G401 (cell line): ENCODE measurements at regions not wholly inside any gene's neighbourhood (a gene's known extent, or its start where the extent isn't known, plus 50 kb on each side); places are given as distances from the start of the nearest gene placed in this dataset.
"Not testable (repeated sequence)": the region's sequence is repeated elsewhere in the genome, so short reads cannot be mapped to it uniquely, and the experiment has no call there.

Experiments
- DNase-seq: peaks from one replicate; pipeline ENCODE4 v3.0.0-alpha.2; 2015; ENCODE audit warnings: low spot score
- in situ Hi-C: cut with HindIII; loops from 2 replicates; pipeline ENCODE4 v1.10.0; 2016; ENCODE audit warnings: low sequenced_read_pairs, mixed read lengths

- in situ Hi-C loops, result no loop called here
- DNase-seq, result no peak
Measured at GRCh38 chr13:86066611-86067365, 267.6 kb upstream of the SLITRK6 start.

DNA sequence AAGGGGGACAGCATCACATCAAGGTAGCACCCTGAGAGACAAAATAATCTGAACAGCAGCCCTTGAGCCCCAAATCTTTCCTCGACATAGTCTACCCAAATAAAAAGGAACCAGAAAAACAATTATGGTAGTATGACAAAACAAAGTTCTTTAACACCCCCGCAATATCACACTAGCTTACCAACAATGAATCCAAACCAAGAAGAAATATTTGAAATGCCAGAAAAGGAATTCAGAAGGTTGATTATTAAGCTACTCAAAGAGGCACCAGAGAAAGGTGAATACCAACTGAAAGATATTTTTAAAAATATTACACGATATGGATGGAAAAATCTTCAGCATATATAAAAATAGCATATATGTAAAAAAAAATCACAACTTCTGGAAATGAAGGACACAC is 252.9 kb upstream of the SLITRK6 start:
- no peak for DNase-seq
- in situ Hi-C loops, result no loop called here

GRCh38 chr13:86051134-86052103 is 252.2 kb upstream of the SLITRK6 start:
- in situ Hi-C loops, result no loop called here
- DNase-seq, result no peak

- no peak for DNase-seq
- in situ Hi-C loops, result no loop called here
Measured at GRCh38 chr13:86038490-86038889, 239.3 kb upstream of the SLITRK6 start.

DNA sequence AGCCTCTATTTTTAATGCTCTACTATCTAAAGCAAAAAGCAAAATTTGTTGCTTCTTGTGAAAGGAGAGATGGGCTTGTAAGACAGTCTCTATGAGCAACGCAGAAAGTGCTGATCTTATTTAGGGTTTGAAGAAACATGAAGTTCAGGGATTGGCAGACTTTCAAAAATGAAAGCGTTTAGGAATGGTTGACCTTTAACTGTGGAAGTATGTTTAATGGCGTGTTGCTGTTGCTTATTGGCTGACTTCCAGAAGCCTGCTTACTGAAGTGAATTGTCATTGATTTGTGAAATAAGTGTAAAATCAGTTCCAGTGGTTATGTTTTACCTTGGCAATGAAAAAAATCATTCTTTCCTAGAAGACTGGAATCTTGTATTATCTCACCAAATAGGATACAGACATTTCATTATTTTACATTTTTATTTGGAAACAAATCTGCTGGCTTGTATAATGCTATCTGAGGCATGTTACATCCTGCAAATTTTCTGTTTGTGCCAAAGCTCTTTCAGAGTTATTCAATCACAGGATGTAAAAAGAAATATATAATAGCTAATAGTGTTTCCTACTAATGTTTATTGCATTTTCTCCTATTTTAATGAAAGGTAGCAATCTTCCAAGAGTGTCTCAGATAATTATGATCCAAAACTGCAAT is 221.3 kb upstream of the SLITRK6 start:
- in situ Hi-C loops, result no loop called here
- peak; percentile 5 for DNase-seq

- no peak for DNase-seq
- in situ Hi-C loops, result no loop called here
Measured at GRCh38 chr13:86006317-86006716, 207.1 kb upstream of the SLITRK6 start.

DNA sequence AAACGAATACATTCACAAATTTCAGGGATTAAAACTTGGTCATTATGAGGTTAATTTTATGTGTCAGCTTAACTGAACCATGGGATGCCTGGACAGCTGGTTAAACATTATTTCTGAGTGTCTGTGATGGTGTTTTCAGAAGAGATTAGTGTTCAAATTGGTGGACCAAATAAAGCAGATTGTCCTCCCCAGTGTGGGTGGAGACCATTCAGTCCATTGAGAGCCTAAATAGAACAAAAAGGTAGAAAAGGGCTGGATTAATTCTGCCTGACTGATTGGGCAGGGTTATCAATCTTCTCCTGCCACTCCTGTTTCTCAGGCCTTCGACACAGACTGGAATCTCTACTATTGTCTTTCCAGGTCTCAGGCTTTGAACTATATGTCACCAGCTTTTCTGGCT is 203.8 kb upstream of the SLITRK6 start:
- DNase-seq, result no peak
- in situ Hi-C loops, result no loop called here

- in situ Hi-C loops, result no loop called here
- no peak for DNase-seq
Measured at GRCh38 chr13:86000546-86000945, 201.3 kb upstream of the SLITRK6 start.

GRCh38 chr13:85997587-85997986 is 198.4 kb upstream of the SLITRK6 start:
- no peak for DNase-seq
- in situ Hi-C loops, result no loop called here

DNA sequence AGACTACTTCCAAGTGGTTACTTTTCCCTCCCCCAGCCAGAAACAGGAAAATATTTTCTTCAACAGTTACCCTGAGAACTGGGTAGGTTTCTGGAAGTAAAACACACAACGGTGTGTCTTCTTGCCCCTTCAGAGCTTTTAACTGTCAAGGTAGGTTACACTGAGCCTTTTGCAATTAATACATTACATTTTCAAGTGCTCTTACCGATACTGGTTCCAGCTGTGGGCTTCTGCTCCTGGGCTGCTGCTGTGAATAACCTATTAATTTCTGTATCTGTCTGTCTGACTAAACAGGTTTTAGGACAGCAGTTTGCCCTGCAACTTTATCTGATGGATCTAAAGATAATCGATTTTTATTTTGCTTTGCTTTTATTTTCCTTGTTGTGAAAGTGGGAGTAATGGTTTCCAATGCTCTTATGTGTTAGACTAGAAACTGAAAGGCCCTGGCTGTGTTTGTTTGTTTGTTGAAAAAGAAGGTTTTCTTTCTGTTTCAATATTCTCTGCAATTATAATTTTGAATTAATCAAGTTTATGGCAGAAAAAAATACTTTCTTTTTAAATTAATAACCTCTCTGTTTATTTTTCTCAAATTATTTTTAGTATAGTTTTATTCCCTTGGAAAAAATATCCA is 196.7 kb upstream of the SLITRK6 start:
- in situ Hi-C loops, result no loop called here

GRCh38 chr13:85993567-85993966 is 194.3 kb upstream of the SLITRK6 start:
- in situ Hi-C loops, result no loop called here
- no peak for DNase-seq

More for the DNA sequence above, 196.7 kb upstream of the SLITRK6 start:
- no peak for DNase-seq

GRCh38 chr13:85990397-85990796 is 191.2 kb upstream of the SLITRK6 start:
- DNase-seq, result no peak
- in situ Hi-C loops, result no loop called here

- in situ Hi-C loops, result no loop called here
- DNase-seq, result no peak
Measured at GRCh38 chr13:85985797-85986196, 186.6 kb upstream of the SLITRK6 start.

GRCh38 chr13:85982102-85982501 is 182.9 kb upstream of the SLITRK6 start:
- in situ Hi-C loops, result no loop called here
- no peak for DNase-seq

- in situ Hi-C loops, DNase-seq: not testable (repeated sequence)
Measured at GRCh38 chr13:85980447-85980846, 181.2 kb upstream of the SLITRK6 start.

- in situ Hi-C loops, result no loop called here
- no peak for DNase-seq
Measured at GRCh38 chr13:85976242-85976641, 177.0 kb upstream of the SLITRK6 start.

DNA sequence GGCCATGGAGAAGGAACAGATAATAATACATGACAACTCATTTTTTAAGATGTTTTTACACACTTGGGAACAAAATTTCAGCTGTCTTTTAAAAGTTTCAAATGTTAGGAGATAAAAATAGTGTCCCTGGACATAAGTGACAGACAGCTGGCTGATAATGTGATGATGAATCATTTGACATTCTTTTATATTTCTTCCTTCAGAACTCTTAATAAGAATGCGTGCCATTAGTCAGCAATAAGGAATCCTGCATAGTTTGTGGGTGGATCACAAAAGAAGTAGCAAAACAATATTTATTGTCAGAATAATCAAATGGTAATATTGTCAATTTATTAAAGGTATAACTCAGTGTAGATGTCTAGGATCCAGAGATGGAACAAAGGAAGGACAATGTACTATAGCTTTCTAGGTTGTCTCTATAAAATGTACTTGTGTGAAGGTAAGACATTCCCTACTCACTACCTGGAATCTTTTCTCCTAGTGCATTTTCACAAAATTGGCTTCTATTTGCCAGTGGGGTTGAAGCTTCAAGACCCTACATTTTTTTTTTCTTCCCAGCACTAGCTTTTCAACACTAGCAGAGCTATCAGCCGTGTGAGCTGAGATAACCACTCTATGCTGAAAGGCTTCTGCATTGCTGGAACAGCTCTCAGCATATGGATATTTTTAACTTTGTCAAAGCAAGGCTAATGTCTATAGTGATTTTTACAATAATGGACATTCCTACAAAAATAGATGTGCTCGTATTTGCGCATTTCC is 175.6 kb upstream of the SLITRK6 start:
- no peak for DNase-seq
- in situ Hi-C loops, result no loop called here

- no peak for DNase-seq
- in situ Hi-C loops, result no loop called here
Measured at GRCh38 chr13:85970727-85971126, 171.5 kb upstream of the SLITRK6 start.

GRCh38 chr13:85969331-85969730 is 170.1 kb upstream of the SLITRK6 start:
- no peak for DNase-seq
- in situ Hi-C loops, result no loop called here
